ENCODE measurements at regions not wholly inside any gene's neighbourhood (a gene's known extent, or its start where the extent isn't known, plus 50 kb on each side); places are given as distances from the start of the nearest gene placed in this dataset.

DNA sequence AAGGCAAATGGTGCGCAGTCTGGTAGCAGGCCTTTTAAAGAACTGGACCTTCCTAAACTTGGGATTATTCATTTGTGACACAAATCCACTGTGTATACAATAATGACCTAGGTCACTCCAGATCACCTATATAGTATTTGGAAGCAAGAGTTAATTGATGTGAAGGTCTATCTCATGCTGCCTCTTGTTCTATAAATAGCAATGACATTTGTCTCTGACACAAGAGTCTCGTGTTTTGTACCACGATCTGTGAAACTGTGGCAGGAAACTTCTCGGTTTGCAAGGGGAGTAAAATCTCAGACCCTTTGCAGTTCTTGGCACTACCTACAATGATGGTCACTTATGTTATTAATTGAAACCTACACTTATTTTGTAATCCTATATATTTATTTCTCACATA lies 1408.4 kb downstream of the PCDH7 start:
- no peaks in the 10 kb centered on the region for H3K27me3 ChIP-seq (ENCODE audit: control insufficient read depth, insufficient read depth, low read length)
- no peak for TF ChIP-seq CTCF (IDR thresholded peaks at IDR 0.05)

DNA sequence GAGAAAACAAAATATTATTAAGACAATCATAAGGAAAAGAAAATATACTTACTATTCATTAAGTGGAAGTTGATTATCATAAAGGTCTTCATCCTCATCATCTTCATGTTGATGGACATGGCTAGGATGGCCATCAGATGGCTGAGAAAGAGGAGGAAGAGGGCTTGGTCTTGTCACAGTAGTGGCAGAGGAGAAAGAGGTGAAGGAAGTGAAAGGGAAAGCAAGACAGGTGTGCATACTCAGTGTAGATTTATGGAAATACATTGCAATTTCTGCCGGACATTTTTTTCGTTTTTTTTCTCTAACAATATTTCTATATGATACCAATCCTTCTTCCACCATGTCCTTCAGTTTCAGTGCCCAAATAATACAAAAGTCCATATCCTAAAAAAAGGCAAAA lies 1409.8 kb downstream of the PCDH7 start:
- H3K4me1 ChIP-seq, result no peaks in the 10 kb centered on the region
- no peak overlapping the region for H3K4me2 ChIP-seq (ENCODE audit: low read length)
- H3K9me3 ChIP-seq (ENCODE audit: control insufficient read depth, low read length), result no peaks in the 10 kb centered on the region
- H3K4me3 ChIP-seq (ENCODE audit: low read depth, low read length), result no peak overlapping the region
- H3K36me3 ChIP-seq (ENCODE audit: control insufficient read depth, insufficient read depth, low read length), result no peaks in the 10 kb centered on the region
- H2AFZ ChIP-seq, result no peak overlapping the region
- TF ChIP-seq CTCF (IDR thresholded peaks at IDR 0.05), result no peak
- no peak overlapping the region for H3K27ac ChIP-seq
- no peaks in the 10 kb centered on the region for H3K27me3 ChIP-seq (ENCODE audit: control insufficient read depth, insufficient read depth, low read length)
- no peaks in the 10 kb centered on the region for H3K79me2 ChIP-seq
- H3K9ac ChIP-seq, result no peak overlapping the region

More for the DNA sequence above, 1408.4 kb downstream of the PCDH7 start:
- no peaks in the 10 kb centered on the region for H3K9me3 ChIP-seq (ENCODE audit: control insufficient read depth, low read length)
- no peak overlapping the region for H3K4me3 ChIP-seq (ENCODE audit: low read depth, low read length)
- no peaks in the 10 kb centered on the region for H3K4me1 ChIP-seq
- H2AFZ ChIP-seq, result no peak overlapping the region
- no peaks in the 10 kb centered on the region for H3K36me3 ChIP-seq (ENCODE audit: control insufficient read depth, insufficient read depth, low read length)
- no peak overlapping the region for H3K4me2 ChIP-seq (ENCODE audit: low read length)
- no peak overlapping the region for H3K9ac ChIP-seq
- H3K79me2 ChIP-seq, result no peaks in the 10 kb centered on the region
- H3K27ac ChIP-seq, result no peak overlapping the region

GRCh38 chr4:32133141-32133540 lies 1413.0 kb downstream of the PCDH7 start:
- H3K9me3 ChIP-seq (ENCODE audit: control insufficient read depth, low read length), result no peaks in the 10 kb centered on the region
- no peak for TF ChIP-seq CTCF (IDR thresholded peaks at IDR 0.05)
- no peaks in the 10 kb centered on the region for H3K27me3 ChIP-seq (ENCODE audit: control insufficient read depth, insufficient read depth, low read length)
- no peaks in the 10 kb centered on the region for H3K36me3 ChIP-seq (ENCODE audit: control insufficient read depth, insufficient read depth, low read length)
- no peak overlapping the region for H3K27ac ChIP-seq
- H3K4me3 ChIP-seq (ENCODE audit: low read depth, low read length), result no peak overlapping the region
- no peak overlapping the region for H3K9ac ChIP-seq
- no peaks in the 10 kb centered on the region for H3K79me2 ChIP-seq
- no peak overlapping the region for H3K4me2 ChIP-seq (ENCODE audit: low read length)
- H3K4me1 ChIP-seq, result no peaks in the 10 kb centered on the region
- H2AFZ ChIP-seq, result no peak overlapping the region

DNA sequence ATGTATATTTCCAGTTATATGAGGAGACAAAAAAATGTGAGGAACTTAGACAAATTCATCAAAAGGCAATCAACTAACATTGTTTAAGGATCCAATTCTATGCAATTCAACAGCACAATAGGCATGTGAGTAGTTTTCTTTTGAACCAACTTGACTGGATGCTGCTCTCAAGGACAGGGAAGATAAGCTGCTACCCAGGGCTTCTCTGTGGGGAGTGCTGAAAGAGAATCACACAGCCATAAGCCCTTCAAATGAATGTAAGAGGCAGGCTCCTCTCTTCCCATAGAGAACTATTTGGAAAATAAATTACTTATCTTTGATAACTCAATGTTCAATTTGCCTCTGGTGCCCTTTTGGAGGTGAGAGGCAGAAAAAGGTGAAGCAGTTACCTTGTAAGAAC lies 1413.6 kb downstream of the PCDH7 start:
- no peak overlapping the region for H3K4me2 ChIP-seq (ENCODE audit: low read length)
- H3K36me3 ChIP-seq (ENCODE audit: control insufficient read depth, insufficient read depth, low read length), result no peaks in the 10 kb centered on the region
- no peak for TF ChIP-seq CTCF (IDR thresholded peaks at IDR 0.05)
- no peaks in the 10 kb centered on the region for H3K4me1 ChIP-seq
- H3K9me3 ChIP-seq (ENCODE audit: control insufficient read depth, low read length), result no peaks in the 10 kb centered on the region
- H3K27ac ChIP-seq, result no peak overlapping the region
- H3K4me3 ChIP-seq (ENCODE audit: low read depth, low read length), result no peak overlapping the region
- no peak overlapping the region for H3K9ac ChIP-seq
- no peaks in the 10 kb centered on the region for H3K27me3 ChIP-seq (ENCODE audit: control insufficient read depth, insufficient read depth, low read length)
- no peaks in the 10 kb centered on the region for H3K79me2 ChIP-seq
- H2AFZ ChIP-seq, result no peak overlapping the region

DNA sequence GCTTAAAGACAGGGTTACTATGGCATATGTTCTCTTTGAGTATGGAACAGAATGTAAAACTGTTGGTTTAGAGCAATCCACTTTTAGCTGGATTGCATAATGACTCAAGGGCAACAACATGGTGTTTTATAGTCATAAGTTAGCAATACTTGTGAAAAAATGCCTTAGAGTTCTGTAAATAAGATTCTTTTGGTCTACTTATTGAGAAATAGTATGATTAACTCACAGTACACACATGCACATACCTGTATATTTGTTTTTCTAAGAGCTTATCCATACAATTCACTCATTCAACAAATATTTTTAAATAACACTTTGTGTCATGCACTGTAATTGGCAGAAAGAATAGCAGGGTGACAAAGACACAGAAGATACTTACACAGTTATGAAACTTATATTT lies 1415.5 kb downstream of the PCDH7 start:
- Histone ChIP-seq H3K4me3 (ENCODE audit: low read depth, low read length) (no peak overlapping the region), H3K27ac (no peak overlapping the region), H3K4me2 (ENCODE audit: low read length) (no peak overlapping the region), H3K9me3 (ENCODE audit: control insufficient read depth, low read length) (no peaks in the 10 kb centered on the region), H3K9ac (no peak overlapping the region), H3K27me3 (ENCODE audit: control insufficient read depth, insufficient read depth, low read length) (no peaks in the 10 kb centered on the region), H3K4me1 (no peaks in the 10 kb centered on the region), H3K79me2 (no peaks in the 10 kb centered on the region), H3K36me3 (ENCODE audit: control insufficient read depth, insufficient read depth, low read length) (no peaks in the 10 kb centered on the region), H2AFZ (no peak overlapping the region)
- TF ChIP-seq CTCF (IDR thresholded peaks at IDR 0.05), result no peak
